A549 (cell line): ENCODE measurements at regions not wholly inside any gene's neighbourhood (a gene's known extent, or its start where the extent isn't known, plus 50 kb on each side); places are given as distances from the start of the nearest gene placed in this dataset.

Source experiments
- CEBPB ChIP-seq, 2 experiments: fragments of >200 bp in 1 of 2; sonication (Bioruptor Twin) in 1 of 2; formaldehyde crosslinking in 1 of 2; IDR thresholded peaks; 2 replicates each; pipeline ENCODE4 v1.6.1; 2012 to 2016
- CHD4 ChIP-seq: fragments of 200-600 bp; sonication (generic); IDR thresholded peaks from 2 replicates; pipeline ENCODE4 v1.6.1; 2016; ENCODE audit warnings: antibody characterized with exemption, mild to moderate bottlenecking, borderline replicate concordance
- CTCF ChIP-seq: fragments of >200 bp; sonication (Bioruptor Twin); formaldehyde crosslinking; IDR thresholded peaks from 3 replicates; pipeline ENCODE4 v1.5.1; 2016
- EP300 ChIP-seq, 2 experiments: fragments of >200 bp; sonication (Bioruptor Twin); formaldehyde crosslinking; IDR thresholded peaks; 2 replicates in 1 of 2; 3 replicates in 1 of 2; pipeline ENCODE4 v1.6.1; 2016 to 2017
- HMGXB4 ChIP-seq: fragments of 250-450 bp; sonication (Bioruptor Pico); IDR thresholded peaks from 2 replicates; pipeline ENCODE4 v1.5.0; 2021; ENCODE audit warnings: mild to moderate bottlenecking, moderate library complexity, borderline replicate concordance
- HOXA7 ChIP-seq: fragments of 250-450 bp; sonication (Bioruptor Pico); IDR thresholded peaks from 2 replicates; pipeline ENCODE4 v1.5.0; 2020; ENCODE audit warnings: mild to moderate bottlenecking, moderate library complexity
- JUN ChIP-seq, 2 experiments: fragments of >200 bp; sonication (Bioruptor Twin); formaldehyde crosslinking; IDR thresholded peaks; 2 replicates in 1 of 2; 3 replicates in 1 of 2; pipeline ENCODE4 v1.6.1; 2016 to 2017
- NR3C1 ChIP-seq: fragments of >200 bp; sonication (Bioruptor Twin); formaldehyde crosslinking; IDR thresholded peaks from 3 replicates; pipeline ENCODE4 v1.6.1; 2017
- PHF8 ChIP-seq: fragments of 200-600 bp; sonication (generic); IDR thresholded peaks from 2 replicates; pipeline ENCODE4 v1.6.1; 2016; ENCODE audit warnings: low read depth, mild to moderate bottlenecking, antibody characterized with exemption, moderate library complexity, borderline replicate concordance
- POLR2A ChIP-seq: IDR thresholded peaks from 2 replicates; pipeline ENCODE4 v1.6.1; 2012; ENCODE audit warnings: mild to moderate bottlenecking, low read length
- RNF2 ChIP-seq: fragments of 200-600 bp; sonication (generic); IDR thresholded peaks from 2 replicates; pipeline ENCODE4 v1.6.1; 2016; ENCODE audit warnings: low read depth, mild to moderate bottlenecking, antibody characterized with exemption, moderate library complexity, borderline replicate concordance

- TF ChIP-seq CTCF = no peak
- TF ChIP-seq EP300 (IDR thresholded peaks at IDR 0.05) = no peak
- no peak for TF ChIP-seq POLR2A
- no peak for TF ChIP-seq JUN (IDR thresholded peaks at IDR 0.05)
- TF ChIP-seq CHD4 = no peak
- no peak for TF ChIP-seq PHF8
- TF ChIP-seq HOXA7 = no peak
- no peak for TF ChIP-seq RNF2
- TF ChIP-seq NR3C1 = no peak
- no peak for TF ChIP-seq CEBPB (IDR thresholded peaks at IDR 0.05)
- TF ChIP-seq HMGXB4 (CRISPR knock-in tag) = no peak
These were observed 1367.2 kb downstream of the EFNB2 start for GRCh38 chr13:105168295-105168694.
